ENCODE measurements at regions not wholly inside any gene's neighbourhood (a gene's known extent, or its start where the extent isn't known, plus 50 kb on each side); places are given as distances from the start of the nearest gene placed in this dataset.

DNA sequence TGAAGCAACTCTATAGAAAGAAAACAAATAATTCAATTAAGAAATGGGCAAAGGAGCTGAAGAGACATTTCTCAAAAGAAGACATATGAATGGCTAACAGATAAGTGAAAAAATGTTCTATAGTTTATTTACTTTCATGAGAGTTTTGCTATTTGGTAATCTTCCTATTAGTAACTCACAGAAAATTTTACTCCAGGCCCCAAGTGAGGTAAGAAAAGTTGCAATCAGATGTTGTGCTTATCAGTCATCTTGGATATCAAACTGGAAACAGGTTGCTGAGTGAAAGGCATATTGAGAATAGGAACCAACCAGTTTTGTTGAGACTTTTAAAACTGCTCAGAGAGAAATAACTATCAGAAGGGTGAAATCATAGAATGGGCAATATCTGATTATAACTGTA lies 1179.0 kb upstream of the ACVR2A start:
- no peaks in the 10 kb centered on the region for H3K9me3 ChIP-seq (ENCODE audit: low read depth, low read length, poor library complexity, severe bottlenecking)
- ChIA-PET CTCF (no interaction called here), POLR2A (ENCODE audit: low non-redundant PET) (no interaction called here)
- intact Hi-C loops (cut with micrococcal nuclease; ENCODE audit: unreplicated experiment), result no loop called here
- no peak overlapping the region for H3K4me3 ChIP-seq (ENCODE audit: low read depth, low read length, poor library complexity, severe bottlenecking)
- TF ChIP-seq CTCF (conservative IDR thresholded peaks at IDR 0.05; ENCODE audit: low read depth, low read length), result no peak
- no peak for TF ChIP-seq EZH2 (IDR thresholded peaks at IDR 0.05; ENCODE audit: borderline replicate concordance, low read depth, low read length, poor library complexity, severe bottlenecking)
- no peaks in the 10 kb centered on the region for H3K36me3 ChIP-seq (ENCODE audit: insufficient read depth, low read length, poor library complexity, severe bottlenecking)
- no peak overlapping the region for H3K27ac ChIP-seq (ENCODE audit: low read depth, low read length, poor library complexity, severe bottlenecking)
- peaks cover 5% of the 10 kb centered on the region for H3K4me1 ChIP-seq (ENCODE audit: insufficient read depth, low read length, poor library complexity, severe bottlenecking)
- H3K27me3 ChIP-seq (replicated peaks; ENCODE audit: insufficient read depth, low read depth, low read length, poor library complexity), result no peaks in the 10 kb centered on the region
- DNase-seq (ENCODE audit: low spot score), result no peak
- BruUV-seq (replicated peaks), result no TSS peak

GRCh38 chr2:146661473-146662096 lies 1183.2 kb upstream of the ACVR2A start:
- no peaks in the 10 kb centered on the region for H3K36me3 ChIP-seq (ENCODE audit: insufficient read depth, low read length, poor library complexity, severe bottlenecking)
- ChIA-PET CTCF (interaction anchor here (0.6 to 0.7 kb wide), 3 partner anchors 58 to 744 kb away, joined by 3 to 5 read pairs (median 4); no protein-coding TSS in a partner anchor), POLR2A (ENCODE audit: low non-redundant PET) (no interaction called here)
- peaks cover 5% of the 10 kb centered on the region for H3K4me1 ChIP-seq (ENCODE audit: insufficient read depth, low read length, poor library complexity, severe bottlenecking)
- no peaks in the 10 kb centered on the region for H3K27me3 ChIP-seq (replicated peaks; ENCODE audit: insufficient read depth, low read depth, low read length, poor library complexity)
- H3K27ac ChIP-seq (ENCODE audit: low read depth, low read length, poor library complexity, severe bottlenecking), result no peak overlapping the region
- intact Hi-C loops (cut with micrococcal nuclease; ENCODE audit: unreplicated experiment), result loop anchor here (2.0 to 5.0 kb wide), 4 partner anchors 349 to 1614 kb away; no protein-coding TSS in a partner anchor
- no TSS peak for BruUV-seq (replicated peaks)
- TF ChIP-seq EZH2 (IDR thresholded peaks at IDR 0.05; ENCODE audit: borderline replicate concordance, low read depth, low read length, poor library complexity, severe bottlenecking) (no peak), CTCF (conservative IDR thresholded peaks at IDR 0.05; ENCODE audit: low read depth, low read length) (peak; percentile 80)
- H3K4me3 ChIP-seq (ENCODE audit: low read depth, low read length, poor library complexity, severe bottlenecking), result no peak overlapping the region
- peak; percentile 72 for DNase-seq (ENCODE audit: low spot score)
- H3K9me3 ChIP-seq (ENCODE audit: low read depth, low read length, poor library complexity, severe bottlenecking), result peaks cover 6% of the 10 kb centered on the region

DNA sequence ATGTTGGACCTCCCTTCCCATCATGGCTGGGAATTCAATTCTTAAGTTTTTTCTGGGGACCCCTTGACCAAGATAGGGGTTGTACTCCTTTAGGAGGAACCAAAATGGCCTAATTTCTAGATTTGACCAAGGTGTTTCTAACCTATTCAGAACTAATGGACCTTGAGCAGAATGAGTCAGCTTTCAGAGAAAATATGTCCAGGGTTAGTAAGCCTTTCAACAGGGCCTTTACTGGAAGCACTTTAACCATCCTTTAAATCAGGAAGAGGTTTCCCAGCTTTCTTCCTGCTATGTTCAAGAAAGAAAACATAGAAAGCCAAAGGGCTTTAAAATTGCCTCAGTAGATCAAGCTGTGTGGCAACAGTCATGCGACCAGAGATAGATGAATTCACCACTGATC lies 1184.9 kb upstream of the ACVR2A start:
- BruUV-seq (replicated peaks), result no TSS peak
- intact Hi-C loops (cut with micrococcal nuclease; ENCODE audit: unreplicated experiment), result loop anchor here (2.0 to 5.0 kb wide), 4 partner anchors 348 to 1613 kb away; no protein-coding TSS in a partner anchor

More for the DNA sequence above, 1184.9 kb upstream of the ACVR2A start:
- CTCF ChIA-PET, result no interaction called here
- no peak overlapping the region for H3K4me3 ChIP-seq (ENCODE audit: low read depth, low read length, poor library complexity, severe bottlenecking)
- H3K36me3 ChIP-seq (ENCODE audit: insufficient read depth, low read length, poor library complexity, severe bottlenecking), result no peaks in the 10 kb centered on the region
- TF ChIP-seq EZH2 (IDR thresholded peaks at IDR 0.05; ENCODE audit: borderline replicate concordance, low read depth, low read length, poor library complexity, severe bottlenecking) (no peak), CTCF (conservative IDR thresholded peaks at IDR 0.05; ENCODE audit: low read depth, low read length) (no peak)
- H3K9me3 ChIP-seq (ENCODE audit: low read depth, low read length, poor library complexity, severe bottlenecking), result peaks cover 6% of the 10 kb centered on the region
- POLR2A ChIA-PET (ENCODE audit: low non-redundant PET), result no interaction called here
- H3K27me3 ChIP-seq (replicated peaks; ENCODE audit: insufficient read depth, low read depth, low read length, poor library complexity), result no peaks in the 10 kb centered on the region
- DNase-seq (ENCODE audit: low spot score), result no peak
- H3K4me1 ChIP-seq (ENCODE audit: insufficient read depth, low read length, poor library complexity, severe bottlenecking), result peaks cover 5% of the 10 kb centered on the region
- H3K27ac ChIP-seq (ENCODE audit: low read depth, low read length, poor library complexity, severe bottlenecking), result no peak overlapping the region
